Fibroblast of mammary gland (primary cell): ENCODE measurements at regions not wholly inside any gene's neighbourhood (a gene's known extent, or its start where the extent isn't known, plus 50 kb on each side); places are given as distances from the start of the nearest gene placed in this dataset.

ENCODE experiments used
- DNase-seq: peaks from one replicate; pipeline ENCODE4 v3.0.0-alpha.2; 2010; ENCODE audit warnings: low read depth
- H3K4me3 ChIP-seq: 2 replicates; pipeline ENCODE4 v1.5.1; 2011; ENCODE audit warnings: low read depth, mild to moderate bottlenecking, low read length, moderate library complexity; ENCODE audit not compliant: control insufficient read depth
- TF ChIP-seq, protein P1 (sequence below): conservative IDR thresholded peaks from 2 replicates; pipeline ENCODE4 v1.5.1; 2011; ENCODE audit warnings: low read depth, low read length, inconsistent platforms; ENCODE audit not compliant: control insufficient read depth, insufficient read depth

DNA sequence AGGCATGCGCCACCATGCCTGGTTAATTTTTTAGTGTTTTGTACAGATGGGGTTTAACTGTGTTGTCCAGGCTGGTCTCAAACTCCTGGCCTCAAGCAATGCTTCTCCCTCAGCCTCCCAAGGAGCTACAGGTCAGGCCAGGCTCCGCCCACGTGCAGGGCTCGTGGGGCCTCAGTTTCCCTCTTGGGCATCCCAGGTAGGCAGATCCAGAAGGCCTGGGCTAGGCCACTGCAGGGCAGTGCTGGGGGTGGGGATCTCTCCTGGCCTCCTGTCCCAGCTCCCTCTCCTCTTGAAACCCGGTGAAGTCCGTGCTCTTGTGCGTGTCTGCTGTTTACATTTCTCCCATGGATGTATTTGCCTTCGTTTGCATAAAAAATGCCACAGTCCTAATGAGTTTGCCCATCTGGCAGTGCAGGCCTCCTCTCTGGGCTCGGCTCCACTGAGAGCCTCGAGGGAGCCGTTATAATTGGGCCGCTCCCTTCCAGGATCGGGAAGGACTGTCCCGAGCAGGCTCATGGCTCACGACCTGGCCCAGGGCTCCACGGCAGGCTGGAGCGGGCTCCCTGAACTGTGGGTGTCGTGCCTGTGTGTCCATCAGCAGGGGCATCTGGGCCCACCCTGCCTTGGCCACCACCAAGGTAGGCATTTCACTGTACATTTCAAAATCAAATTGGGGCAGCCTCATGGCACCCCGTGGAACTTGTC is 52.6 kb upstream of the RUFY1 start:
- DNase-seq = no peak
- TF ChIP-seq, protein P1, sequence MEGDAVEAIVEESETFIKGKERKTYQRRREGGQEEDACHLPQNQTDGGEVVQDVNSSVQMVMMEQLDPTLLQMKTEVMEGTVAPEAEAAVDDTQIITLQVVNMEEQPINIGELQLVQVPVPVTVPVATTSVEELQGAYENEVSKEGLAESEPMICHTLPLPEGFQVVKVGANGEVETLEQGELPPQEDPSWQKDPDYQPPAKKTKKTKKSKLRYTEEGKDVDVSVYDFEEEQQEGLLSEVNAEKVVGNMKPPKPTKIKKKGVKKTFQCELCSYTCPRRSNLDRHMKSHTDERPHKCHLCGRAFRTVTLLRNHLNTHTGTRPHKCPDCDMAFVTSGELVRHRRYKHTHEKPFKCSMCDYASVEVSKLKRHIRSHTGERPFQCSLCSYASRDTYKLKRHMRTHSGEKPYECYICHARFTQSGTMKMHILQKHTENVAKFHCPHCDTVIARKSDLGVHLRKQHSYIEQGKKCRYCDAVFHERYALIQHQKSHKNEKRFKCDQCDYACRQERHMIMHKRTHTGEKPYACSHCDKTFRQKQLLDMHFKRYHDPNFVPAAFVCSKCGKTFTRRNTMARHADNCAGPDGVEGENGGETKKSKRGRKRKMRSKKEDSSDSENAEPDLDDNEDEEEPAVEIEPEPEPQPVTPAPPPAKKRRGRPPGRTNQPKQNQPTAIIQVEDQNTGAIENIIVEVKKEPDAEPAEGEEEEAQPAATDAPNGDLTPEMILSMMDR = no peak
- no peak overlapping the region for H3K4me3 ChIP-seq

DNA sequence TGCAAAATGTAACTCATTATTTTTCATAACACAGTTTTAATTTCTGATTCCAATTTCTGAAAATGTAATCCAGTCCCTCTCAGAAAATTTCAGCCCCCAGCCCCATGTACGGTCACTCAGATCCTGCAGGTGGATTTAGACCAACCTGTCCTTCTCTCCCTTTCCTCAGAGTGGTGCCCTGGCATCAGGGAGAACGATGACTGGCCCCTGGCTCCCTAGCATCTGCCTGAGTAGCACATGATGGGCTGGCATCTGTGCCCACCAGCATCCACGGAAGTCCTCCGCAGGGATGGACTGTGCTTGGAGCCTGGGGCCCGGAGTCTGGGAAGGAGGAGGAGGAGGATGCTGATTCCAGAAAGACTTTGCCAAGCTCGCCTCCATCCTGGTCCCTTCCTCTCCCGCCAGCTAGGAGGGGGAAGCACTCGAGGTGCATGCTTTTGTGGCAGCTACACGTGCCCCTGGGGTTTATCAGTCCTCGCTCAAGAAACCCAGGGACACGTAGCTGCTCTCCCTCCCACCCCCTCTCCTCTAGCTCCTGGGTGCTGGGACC is 54.4 kb upstream of the RUFY1 start:
- no peak overlapping the region for H3K4me3 ChIP-seq
- TF ChIP-seq, protein P1 = no peak
- no peak for DNase-seq

DNA sequence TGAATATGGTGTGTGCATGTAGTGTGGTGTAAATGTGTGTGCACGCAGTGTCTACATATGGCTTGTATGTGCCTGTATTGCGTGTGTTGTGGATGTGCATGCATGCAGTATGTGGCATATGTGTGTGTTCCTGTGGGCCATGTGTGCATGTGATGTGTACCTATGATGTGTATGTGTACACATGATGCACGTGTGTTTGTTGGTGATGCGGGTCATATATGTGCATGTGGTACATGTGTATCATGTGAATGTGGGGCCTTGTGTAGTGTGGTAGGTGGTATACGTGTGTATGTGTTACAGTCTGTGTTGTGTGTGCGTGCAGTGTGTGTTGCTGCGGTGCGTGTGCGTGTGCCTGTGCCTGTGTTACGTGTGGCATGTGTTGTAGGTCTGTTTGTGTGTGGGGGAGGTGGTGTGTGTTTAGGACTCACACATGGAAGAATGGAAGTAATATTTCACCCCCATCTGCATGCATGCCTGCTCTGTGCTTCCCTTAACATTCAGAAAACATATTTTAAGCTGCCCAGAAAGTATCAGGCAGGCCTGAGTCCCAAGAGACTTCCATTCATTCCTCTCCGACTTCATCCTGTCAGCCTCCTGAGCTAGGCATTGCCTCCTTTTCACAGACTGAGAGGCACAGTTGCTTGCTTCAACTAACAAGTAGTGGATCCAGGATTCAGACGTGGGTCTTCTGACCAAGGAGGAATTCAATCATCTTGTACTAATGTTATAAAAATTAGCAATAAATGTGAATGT is 55.4 kb upstream of the RUFY1 start:
- no peak for DNase-seq
- no peak overlapping the region for H3K4me3 ChIP-seq
- TF ChIP-seq, protein P1 = no peak

DNA sequence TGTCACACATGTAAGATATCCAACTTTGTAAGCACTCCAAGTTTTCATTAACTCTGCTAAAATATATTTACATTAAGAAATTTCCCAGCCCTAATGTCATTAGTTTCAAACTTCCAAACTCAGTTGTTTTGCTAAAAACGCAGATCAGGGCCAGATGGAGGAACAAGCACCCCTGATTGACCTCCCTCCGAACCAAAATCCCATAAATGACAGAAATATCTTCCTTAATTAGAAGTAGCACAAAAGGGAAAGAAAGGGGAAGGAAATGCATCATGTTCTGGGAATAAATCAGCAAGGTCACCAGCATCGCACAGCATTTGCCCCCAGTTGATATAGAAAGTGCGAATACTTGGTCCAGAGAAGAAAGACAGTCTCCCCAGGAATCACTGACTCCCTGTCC is 61.4 kb upstream of the RUFY1 start:
- TF ChIP-seq, protein P1 = no peak
- no peak for DNase-seq
- no peak overlapping the region for H3K4me3 ChIP-seq

DNA sequence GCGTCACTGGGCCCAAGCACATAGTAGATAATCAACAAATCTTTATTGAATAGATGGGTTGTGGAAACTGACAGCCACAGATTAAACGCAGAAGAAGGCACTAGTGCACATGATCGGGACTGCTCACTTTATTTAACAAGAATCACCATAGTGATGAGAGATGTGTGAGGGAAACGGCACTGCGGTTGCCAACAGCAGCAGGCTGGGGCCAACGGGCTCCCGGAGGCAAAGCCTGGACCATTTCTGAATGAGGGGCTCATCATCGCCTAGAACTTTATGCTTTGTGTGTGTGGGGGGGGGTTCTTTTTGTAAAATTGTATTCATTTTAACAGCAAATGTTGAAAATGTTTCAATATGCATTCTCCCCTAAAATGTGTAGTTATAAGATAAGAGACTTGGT is 61.9 kb upstream of the RUFY1 start:
- no peak overlapping the region for H3K4me3 ChIP-seq
- TF ChIP-seq, protein P1 = no peak
- no peak for DNase-seq

DNA sequence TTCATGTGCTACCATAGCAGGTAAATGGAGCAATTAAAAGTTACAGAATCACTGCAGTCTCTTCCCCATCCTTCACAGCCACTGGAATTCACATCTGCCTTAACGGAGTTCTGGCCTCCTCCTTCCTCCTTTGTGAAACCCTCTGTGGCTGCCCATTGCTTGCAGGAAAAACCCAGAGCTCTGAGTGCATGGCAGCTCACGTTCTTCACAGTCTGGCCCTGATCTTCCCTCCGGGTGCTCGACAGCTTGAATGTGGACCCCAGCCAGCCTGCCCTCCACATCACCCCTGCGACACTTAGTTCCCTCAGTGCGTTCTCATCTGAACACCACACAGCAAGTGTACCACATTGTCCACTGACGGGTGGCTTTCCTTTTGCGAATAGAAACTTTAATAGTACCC is 63.2 kb upstream of the RUFY1 start:
- no peak overlapping the region for H3K4me3 ChIP-seq
- TF ChIP-seq, protein P1 = no peak
- DNase-seq = no peak
